Posterior cingulate gyrus (tissue), 11 donors: ENCODE measurements at regions not wholly inside any gene's neighbourhood (a gene's known extent, or its start where the extent isn't known, plus 50 kb on each side); places are given as distances from the start of the nearest gene placed in this dataset.
"Not testable (repeated sequence)": the region's sequence is repeated elsewhere in the genome, so short reads cannot be mapped to it uniquely, and the experiment has no call there.

Source experiments
- DNase-seq, 10 donors: peaks; one replicate each; pipeline versions ENCODE4 v3.0.0 to v3.0.0-alpha.2; 2020 to 2021; ENCODE audit warnings: mixed read lengths in 3 of 10
- intact Hi-C: fragments of 100-400 bp; cut with DNase I; formaldehyde crosslinking; loops from one replicate; pipeline ENCODE4 v1.15.1; 2023

- intact Hi-C loops, result no loop called here
- DNase-seq, result no peak
These were observed 126.7 kb upstream of the CENPE start for GRCh38 chr4:103324811-103325210.

GRCh38 chr4:103318327-103318726, 120.2 kb upstream of the CENPE start:
- intact Hi-C loops, result no loop called here
- no peak for DNase-seq

DNA sequence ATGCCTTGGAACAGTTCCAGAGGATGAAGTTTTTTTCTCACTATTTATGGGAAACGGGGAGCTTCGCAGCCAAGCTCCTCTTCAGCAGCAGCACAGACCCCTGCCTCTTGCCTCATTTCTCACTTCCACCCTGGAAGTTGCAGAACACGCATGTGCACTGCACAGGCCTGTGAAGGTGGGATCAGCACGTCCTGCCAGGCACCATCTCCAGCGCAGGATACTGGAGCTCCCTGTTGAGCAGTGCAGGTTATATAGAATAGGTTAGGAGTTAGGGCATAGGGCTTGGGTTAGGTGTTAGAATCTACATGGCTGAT, 110.1 kb upstream of the CENPE start:
- intact Hi-C loops, result no loop called here
- no peak for DNase-seq

- peak in 6 of 10 donors; percentile 16 to 77 (median 38) for DNase-seq
These were observed 109.5 kb upstream of the CENPE start for GRCh38 chr4:103307453-103308247.

DNA sequence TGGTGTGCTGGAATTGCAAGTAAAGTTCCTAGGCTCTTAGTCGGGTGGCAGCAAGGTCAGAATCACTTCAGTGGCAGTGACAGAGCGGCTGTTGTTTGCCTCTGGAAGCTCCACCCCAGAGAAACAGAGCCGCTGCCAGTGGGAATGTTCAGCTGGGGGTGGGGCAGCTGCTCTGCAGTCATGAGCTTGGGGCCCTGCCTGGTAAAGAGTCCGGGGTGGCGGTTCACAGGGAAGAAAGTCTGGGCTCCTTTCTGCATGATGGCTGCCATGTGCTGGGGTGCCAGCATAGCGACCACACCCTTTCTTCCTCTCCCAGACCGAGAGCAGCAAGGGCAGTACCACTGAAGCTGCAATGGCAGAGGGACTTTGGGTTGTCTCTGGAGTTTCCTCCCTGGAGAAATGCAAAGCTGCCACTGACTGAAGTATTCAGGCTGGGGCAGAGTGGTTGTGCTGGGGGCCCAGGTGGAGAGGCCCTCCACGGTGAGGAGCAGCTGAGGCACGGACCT, 108.8 kb upstream of the CENPE start:
- peak; percentile 43 to 96 (median 68) for DNase-seq
- intact Hi-C loops, result no loop called here

More at GRCh38 chr4:103307453-103308247, 109.5 kb upstream of the CENPE start:
- intact Hi-C loops, result no loop called here

DNA sequence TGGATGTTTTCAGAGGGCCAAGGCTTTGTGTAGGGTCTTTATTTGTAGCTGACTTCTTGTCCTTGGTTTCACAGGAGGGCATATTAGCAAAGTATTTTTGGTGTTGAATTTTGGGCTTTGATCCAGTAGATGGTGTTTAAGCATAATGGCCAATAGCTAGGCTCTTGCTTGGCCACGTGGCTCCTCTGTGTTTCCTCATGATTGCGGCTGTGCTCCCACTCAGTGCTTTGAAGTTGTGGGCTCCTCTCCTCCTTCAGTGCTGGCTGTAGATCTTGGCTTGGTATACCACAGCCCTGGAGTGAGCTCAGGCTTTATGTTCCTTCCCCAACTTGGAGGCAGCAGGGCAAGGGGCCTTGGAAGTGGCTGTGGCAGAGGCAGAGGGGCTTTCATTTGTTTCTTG, 107.2 kb upstream of the CENPE start:
- no peak for DNase-seq
- intact Hi-C loops, result no loop called here

DNA sequence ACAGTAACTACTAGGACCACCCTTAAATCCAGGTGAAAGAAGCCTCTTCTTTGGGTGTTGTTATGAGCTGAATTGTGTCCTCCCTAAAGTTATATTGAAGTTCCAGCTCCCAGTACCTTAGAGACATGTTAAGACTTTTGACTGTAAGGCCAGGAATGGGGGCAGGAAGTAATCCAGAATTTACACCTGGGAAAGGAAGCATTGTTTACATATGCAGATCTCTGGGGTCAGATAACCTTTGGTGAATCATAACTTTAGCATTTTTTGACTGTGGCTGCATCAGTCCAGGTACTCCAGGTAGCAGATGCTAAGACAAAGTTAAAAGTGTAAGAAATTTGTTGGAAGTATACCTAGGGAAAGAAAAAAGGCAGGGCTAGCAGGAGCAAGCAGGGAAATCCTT, 104.9 kb upstream of the CENPE start:
- intact Hi-C loops, result no loop called here
- no peak for DNase-seq

DNA sequence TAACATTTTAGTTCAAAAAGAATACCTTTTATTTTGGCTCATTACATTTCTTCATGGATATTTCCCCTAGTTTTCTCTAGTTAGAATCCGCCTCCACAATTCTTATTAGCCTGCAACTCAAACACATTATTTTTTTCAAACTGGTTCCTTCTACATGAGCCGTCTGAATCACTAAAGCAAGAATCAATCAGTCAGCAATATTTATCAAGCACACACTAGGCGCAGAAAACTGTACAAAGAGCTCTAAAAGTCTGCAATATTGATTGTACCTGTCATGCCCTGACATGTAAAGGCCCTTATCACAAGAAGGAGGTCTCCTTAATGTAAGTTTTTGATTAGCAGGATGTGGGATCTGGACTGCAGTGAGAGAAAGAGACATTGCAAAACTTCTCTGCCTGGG, 94.8 kb upstream of the CENPE start:
- DNase-seq, result no peak
- intact Hi-C loops, result no loop called here

DNA sequence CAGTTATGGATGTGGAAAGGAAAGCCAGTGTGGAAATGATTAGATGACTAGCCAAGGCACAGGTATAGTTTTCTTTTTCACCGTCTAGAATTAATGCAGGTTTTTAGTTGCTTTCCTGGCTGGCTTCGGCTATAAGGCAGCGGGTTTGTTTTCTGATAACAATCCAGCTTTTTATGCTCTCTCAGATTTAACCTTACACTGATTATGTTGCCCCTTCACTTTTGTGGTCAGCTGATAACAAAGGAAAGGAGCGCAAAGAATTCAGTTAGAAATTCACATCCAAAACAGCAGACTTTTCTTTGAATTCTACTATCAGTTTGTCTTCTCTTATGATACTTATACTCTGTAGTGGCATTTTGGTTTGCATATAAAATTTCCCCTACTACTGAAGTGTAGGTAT, 94.2 kb upstream of the CENPE start:
- intact Hi-C loops, result no loop called here
- DNase-seq, result no peak

GRCh38 chr4:103289186-103289585, 91.0 kb upstream of the CENPE start:
- intact Hi-C loops, result no loop called here
- no peak for DNase-seq

DNA sequence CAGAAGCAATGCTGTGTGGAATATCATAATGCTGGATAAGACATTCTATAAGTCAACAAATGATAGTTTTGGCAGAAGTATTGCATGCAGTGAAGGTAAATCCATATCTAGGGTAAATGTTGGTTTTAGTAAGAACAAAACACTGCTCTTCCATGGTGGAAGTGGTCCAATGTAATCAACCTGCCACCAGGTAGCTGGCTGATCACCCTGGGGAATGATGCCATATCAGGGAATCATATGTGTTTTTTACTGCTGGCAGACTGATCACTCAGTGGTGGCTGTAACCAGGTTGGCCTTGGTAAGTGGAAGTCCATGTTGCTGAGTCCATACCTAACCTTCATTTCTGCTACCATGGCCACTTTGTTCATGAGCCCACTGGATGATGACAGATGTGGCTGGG, 74.0 kb upstream of the CENPE start:
- intact Hi-C loops, result no loop called here
- DNase-seq, result no peak

DNA sequence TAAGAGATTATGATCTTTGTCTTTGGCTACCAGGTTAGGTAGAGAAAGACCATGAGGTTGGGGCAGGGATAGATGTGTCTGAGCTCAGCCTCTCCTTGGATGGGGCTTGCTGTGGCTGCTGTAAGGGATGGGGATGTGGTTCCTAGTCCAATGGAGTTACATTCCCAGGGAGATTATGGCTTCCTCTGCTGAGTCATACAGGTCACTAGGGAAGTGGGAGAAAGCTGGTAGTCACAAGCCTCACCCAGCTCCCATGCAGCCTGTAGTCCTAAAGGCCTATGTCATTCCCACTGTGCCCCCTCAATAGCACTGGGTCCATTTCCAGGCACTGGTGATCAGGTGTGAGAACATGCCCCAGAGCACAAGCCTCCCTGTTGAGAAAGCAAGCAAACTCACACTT, 70.6 kb upstream of the CENPE start:
- no peak for DNase-seq
- intact Hi-C loops, result no loop called here

- DNase-seq, result no peak
- intact Hi-C loops, result no loop called here
These were observed 66.8 kb upstream of the CENPE start for GRCh38 chr4:103264905-103265304.

DNA sequence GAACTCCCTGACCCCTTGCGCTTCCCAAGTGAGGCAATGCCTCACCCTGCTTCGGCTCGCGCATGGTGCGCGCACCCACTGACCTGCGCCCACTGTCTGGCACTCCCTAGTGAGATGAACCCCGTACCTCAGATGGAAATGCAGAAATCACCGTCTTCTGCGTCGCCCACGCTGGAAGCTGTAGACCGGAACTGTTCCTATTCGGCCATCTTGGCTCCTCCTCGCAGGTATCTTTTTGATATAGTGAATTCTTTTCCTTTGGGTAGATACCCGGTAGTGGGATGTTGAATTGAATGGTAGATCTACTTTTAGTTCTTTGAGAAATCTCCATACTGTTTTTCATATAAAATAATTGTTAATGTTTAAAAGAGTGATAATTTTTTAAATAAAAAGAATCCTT, 57.9 kb upstream of the CENPE start:
- not testable (repeated sequence) for DNase-seq

More for the DNA sequence above, 57.9 kb upstream of the CENPE start:
- intact Hi-C loops, result not testable (repeated sequence)
